ENCODE measurements at regions not wholly inside any gene's neighbourhood (a gene's known extent, or its start where the extent isn't known, plus 50 kb on each side); places are given as distances from the start of the nearest gene placed in this dataset.
"Not testable (repeated sequence)": the region's sequence is repeated elsewhere in the genome, so short reads cannot be mapped to it uniquely, and the experiment has no call there.

GRCh38 chr3:153539263-153539662 is 377.2 kb downstream of the RAP2B start:
- H3K4me3 ChIP-seq (ENCODE audit: low read depth, low read length), result no peak overlapping the region
- TF ChIP-seq CTCF (conservative IDR thresholded peaks at IDR 0.05; ENCODE audit: low read depth, low read length), result no peak
- no peak for DNase-seq (ENCODE audit: low read depth)

GRCh38 chr3:153545471-153545870 is 383.4 kb downstream of the RAP2B start:
- TF ChIP-seq CTCF (conservative IDR thresholded peaks at IDR 0.05; ENCODE audit: low read depth, low read length), result no peak
- H3K4me3 ChIP-seq (ENCODE audit: low read depth, low read length), result no peak overlapping the region
- DNase-seq (ENCODE audit: low read depth), result no peak

GRCh38 chr3:153547970-153548369 is 385.9 kb downstream of the RAP2B start:
- no peak overlapping the region for H3K4me3 ChIP-seq (ENCODE audit: low read depth, low read length)
- TF ChIP-seq CTCF (conservative IDR thresholded peaks at IDR 0.05; ENCODE audit: low read depth, low read length), result no peak
- no peak for DNase-seq (ENCODE audit: low read depth)

- DNase-seq (ENCODE audit: low read depth); H3K4me3 ChIP-seq (ENCODE audit: low read depth, low read length): not testable (repeated sequence)
These were observed 387.7 kb downstream of the RAP2B start for GRCh38 chr3:153549686-153550085.

- H3K4me3 ChIP-seq (ENCODE audit: low read depth, low read length), result no peak overlapping the region
- no peak for DNase-seq (ENCODE audit: low read depth)
- no peak for TF ChIP-seq CTCF (conservative IDR thresholded peaks at IDR 0.05; ENCODE audit: low read depth, low read length)
These were observed 389.7 kb downstream of the RAP2B start for GRCh38 chr3:153551536-153552285.

GRCh38 chr3:153552887-153553604 is 391.0 kb downstream of the RAP2B start:
- TF ChIP-seq CTCF (conservative IDR thresholded peaks at IDR 0.05; ENCODE audit: low read depth, low read length), result no peak
- no peak for DNase-seq (ENCODE audit: low read depth)
- no peak overlapping the region for H3K4me3 ChIP-seq (ENCODE audit: low read depth, low read length)

GRCh38 chr3:153553605-153553945 is 391.5 kb downstream of the RAP2B start:
- no peak overlapping the region for H3K4me3 ChIP-seq (ENCODE audit: low read depth, low read length)
- no peak for TF ChIP-seq CTCF (conservative IDR thresholded peaks at IDR 0.05; ENCODE audit: low read depth, low read length)
- DNase-seq (ENCODE audit: low read depth), result no peak

Measured in choroid plexus epithelial cell (primary cell).